ENCODE measurements at regions not wholly inside any gene's neighbourhood (a gene's known extent, or its start where the extent isn't known, plus 50 kb on each side); places are given as distances from the start of the nearest gene placed in this dataset.

- DNase-seq (ENCODE audit: low spot score): no peak
- intact Hi-C loops (cut with DNase I): no loop called here
These were observed 1434.3 kb upstream of the TENM3 start for GRCh38 chr4:180808862-180809261.

- DNase-seq (ENCODE audit: low spot score): no peak
- intact Hi-C loops (cut with DNase I): no loop called here
These were observed 1433.8 kb upstream of the TENM3 start for GRCh38 chr4:180809439-180809838.

GRCh38 chr4:180810581-180810980, 1432.6 kb upstream of the TENM3 start:
- no peak for DNase-seq (ENCODE audit: low spot score)
- intact Hi-C loops (cut with DNase I): no loop called here

- DNase-seq (ENCODE audit: low spot score): no peak
- intact Hi-C loops (cut with DNase I): no loop called here
These were observed 1431.6 kb upstream of the TENM3 start for GRCh38 chr4:180811556-180811955.

- intact Hi-C loops (cut with DNase I): no loop called here
- no peak for DNase-seq (ENCODE audit: low spot score)
These were observed 1430.4 kb upstream of the TENM3 start for GRCh38 chr4:180812783-180813182.

GRCh38 chr4:180814875-180815417, 1428.3 kb upstream of the TENM3 start:
- intact Hi-C loops (cut with DNase I): no loop called here
- no peak for DNase-seq (ENCODE audit: low spot score)

- intact Hi-C loops (cut with DNase I): no loop called here
- DNase-seq (ENCODE audit: low spot score): no peak
These were observed 1425.7 kb upstream of the TENM3 start for GRCh38 chr4:180817529-180817928.

- DNase-seq (ENCODE audit: low spot score): no peak
- intact Hi-C loops (cut with DNase I): no loop called here
These were observed 1420.1 kb upstream of the TENM3 start for GRCh38 chr4:180823108-180823507.

GRCh38 chr4:180827232-180828009, 1415.8 kb upstream of the TENM3 start:
- intact Hi-C loops (cut with DNase I): no loop called here
- no peak for DNase-seq (ENCODE audit: low spot score)

- DNase-seq (ENCODE audit: low spot score): no peak
- intact Hi-C loops (cut with DNase I): no loop called here
These were observed 1414.7 kb upstream of the TENM3 start for GRCh38 chr4:180828455-180829018.

- DNase-seq (ENCODE audit: low spot score): no peak
- intact Hi-C loops (cut with DNase I): no loop called here
These were observed 1411.1 kb upstream of the TENM3 start for GRCh38 chr4:180832073-180832472.

GRCh38 chr4:180840142-180840541, 1403.1 kb upstream of the TENM3 start:
- intact Hi-C loops (cut with DNase I): loop anchor here in 1 of 2 donors (10.0 kb wide), 1 partner anchor 495 kb away; no protein-coding TSS in a partner anchor
- no peak for DNase-seq (ENCODE audit: low spot score)

GRCh38 chr4:180850318-180850940, 1392.8 kb upstream of the TENM3 start:
- intact Hi-C loops (cut with DNase I): no loop called here
- no peak for DNase-seq (ENCODE audit: low spot score)

GRCh38 chr4:180852738-180853137, 1390.5 kb upstream of the TENM3 start:
- intact Hi-C loops (cut with DNase I): no loop called here
- no peak for DNase-seq (ENCODE audit: low spot score)

GRCh38 chr4:180855184-180855583, 1388.0 kb upstream of the TENM3 start:
- intact Hi-C loops (cut with DNase I): no loop called here
- no peak for DNase-seq (ENCODE audit: low spot score)

- intact Hi-C loops (cut with DNase I): no loop called here
- no peak for DNase-seq (ENCODE audit: low spot score)
These were observed 1383.0 kb upstream of the TENM3 start for GRCh38 chr4:180860089-180860720.

GRCh38 chr4:180861651-180862050, 1381.6 kb upstream of the TENM3 start:
- no peak for DNase-seq (ENCODE audit: low spot score)
- intact Hi-C loops (cut with DNase I): no loop called here

GRCh38 chr4:180866933-180867643, 1376.1 kb upstream of the TENM3 start:
- intact Hi-C loops (cut with DNase I): no loop called here
- DNase-seq (ENCODE audit: low spot score): no peak

GRCh38 chr4:180870623-180871022, 1372.6 kb upstream of the TENM3 start:
- intact Hi-C loops (cut with DNase I): no loop called here

More at GRCh38 chr4:180870623-180871022, 1372.6 kb upstream of the TENM3 start:
- DNase-seq (ENCODE audit: low spot score): no peak

Measured in posterior vena cava (tissue), 2 donors.